ENCODE measurements at regions not wholly inside any gene's neighbourhood (a gene's known extent, or its start where the extent isn't known, plus 50 kb on each side); places are given as distances from the start of the nearest gene placed in this dataset.

DNA sequence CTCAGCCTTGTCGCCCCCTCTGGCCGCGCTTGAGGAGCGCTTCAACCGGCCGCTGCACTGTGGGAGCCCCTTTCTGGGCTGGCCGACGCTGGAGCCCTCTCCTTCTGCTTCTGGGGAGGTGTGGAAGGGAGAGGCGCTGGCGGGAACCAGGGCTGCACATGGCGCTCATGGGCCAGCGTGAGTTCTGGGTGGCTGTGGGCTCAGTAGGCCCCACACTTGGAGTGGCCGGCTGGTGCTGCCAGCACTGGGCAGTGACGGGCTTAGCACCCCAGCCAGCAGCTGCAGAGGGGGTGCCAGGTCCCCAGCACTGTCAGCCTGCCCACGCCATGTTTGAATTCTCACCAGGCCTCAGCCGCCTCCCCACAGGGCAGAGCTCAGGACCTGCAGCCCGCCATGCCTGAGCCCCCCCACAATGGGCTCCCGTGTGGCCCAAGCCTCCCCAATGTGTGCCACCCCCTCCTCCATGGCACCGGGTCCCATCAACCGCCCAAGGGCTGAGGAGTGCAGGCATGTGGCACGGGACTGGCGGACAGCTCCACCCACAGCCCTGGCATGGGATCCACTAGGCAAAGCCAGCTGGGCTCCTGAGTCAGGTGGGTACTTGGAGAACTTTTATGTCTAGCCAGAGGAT is 615.2 kb downstream of the TRIML1 start:
- no peaks in the 10 kb centered on the region for H3K4me1 Mint-ChIP-seq (ENCODE audit: low read depth, unreplicated experiment)
- no peak for DNase-seq
- H3K27ac Mint-ChIP-seq (ENCODE audit: unreplicated experiment), result no peak overlapping the region
- no peak overlapping the region for H3K4me3 Mint-ChIP-seq (ENCODE audit: unreplicated experiment)
- TF ChIP-seq, protein P1, sequence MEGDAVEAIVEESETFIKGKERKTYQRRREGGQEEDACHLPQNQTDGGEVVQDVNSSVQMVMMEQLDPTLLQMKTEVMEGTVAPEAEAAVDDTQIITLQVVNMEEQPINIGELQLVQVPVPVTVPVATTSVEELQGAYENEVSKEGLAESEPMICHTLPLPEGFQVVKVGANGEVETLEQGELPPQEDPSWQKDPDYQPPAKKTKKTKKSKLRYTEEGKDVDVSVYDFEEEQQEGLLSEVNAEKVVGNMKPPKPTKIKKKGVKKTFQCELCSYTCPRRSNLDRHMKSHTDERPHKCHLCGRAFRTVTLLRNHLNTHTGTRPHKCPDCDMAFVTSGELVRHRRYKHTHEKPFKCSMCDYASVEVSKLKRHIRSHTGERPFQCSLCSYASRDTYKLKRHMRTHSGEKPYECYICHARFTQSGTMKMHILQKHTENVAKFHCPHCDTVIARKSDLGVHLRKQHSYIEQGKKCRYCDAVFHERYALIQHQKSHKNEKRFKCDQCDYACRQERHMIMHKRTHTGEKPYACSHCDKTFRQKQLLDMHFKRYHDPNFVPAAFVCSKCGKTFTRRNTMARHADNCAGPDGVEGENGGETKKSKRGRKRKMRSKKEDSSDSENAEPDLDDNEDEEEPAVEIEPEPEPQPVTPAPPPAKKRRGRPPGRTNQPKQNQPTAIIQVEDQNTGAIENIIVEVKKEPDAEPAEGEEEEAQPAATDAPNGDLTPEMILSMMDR (IDR thresholded peaks at IDR 0.05; ENCODE audit: partially characterized antibody, unreplicated experiment), result no peak
- no peaks in the 10 kb centered on the region for H3K36me3 Mint-ChIP-seq (ENCODE audit: unreplicated experiment)
- H3K9me3 Mint-ChIP-seq (ENCODE audit: unreplicated experiment), result no peaks in the 10 kb centered on the region
- no peaks in the 10 kb centered on the region for H3K27me3 Mint-ChIP-seq (ENCODE audit: unreplicated experiment)

DNA sequence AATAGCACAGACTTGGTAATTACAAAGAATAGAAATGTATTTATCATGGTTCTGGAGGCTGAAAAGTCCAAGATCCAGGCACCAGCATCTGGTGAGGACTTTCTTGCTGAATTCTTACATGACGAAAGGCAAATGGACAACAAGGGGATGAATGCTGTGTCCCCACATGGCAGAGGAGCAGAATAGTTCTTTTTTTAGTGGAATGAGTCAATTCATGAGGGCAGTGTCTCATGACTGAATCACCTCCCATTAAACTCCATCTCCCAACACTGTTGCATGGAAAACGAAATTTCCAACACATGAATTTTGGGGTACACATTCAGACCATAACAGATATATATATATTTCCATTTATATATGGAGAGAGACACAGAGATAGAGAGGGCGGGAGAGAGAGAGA is 628.3 kb downstream of the TRIML1 start:
- TF ChIP-seq, protein P1 (IDR thresholded peaks at IDR 0.05; ENCODE audit: partially characterized antibody, unreplicated experiment), result no peak
- Mint-ChIP-seq H3K36me3 (ENCODE audit: unreplicated experiment) (no peaks in the 10 kb centered on the region), H3K9me3 (ENCODE audit: unreplicated experiment) (peaks cover 2% of the 10 kb centered on the region), H3K4me1 (ENCODE audit: low read depth, unreplicated experiment) (no peaks in the 10 kb centered on the region), H3K4me3 (ENCODE audit: unreplicated experiment) (no peak overlapping the region), H3K27me3 (ENCODE audit: unreplicated experiment) (no peaks in the 10 kb centered on the region), H3K27ac (ENCODE audit: unreplicated experiment) (no peak overlapping the region)
- DNase-seq, result no peak

DNA sequence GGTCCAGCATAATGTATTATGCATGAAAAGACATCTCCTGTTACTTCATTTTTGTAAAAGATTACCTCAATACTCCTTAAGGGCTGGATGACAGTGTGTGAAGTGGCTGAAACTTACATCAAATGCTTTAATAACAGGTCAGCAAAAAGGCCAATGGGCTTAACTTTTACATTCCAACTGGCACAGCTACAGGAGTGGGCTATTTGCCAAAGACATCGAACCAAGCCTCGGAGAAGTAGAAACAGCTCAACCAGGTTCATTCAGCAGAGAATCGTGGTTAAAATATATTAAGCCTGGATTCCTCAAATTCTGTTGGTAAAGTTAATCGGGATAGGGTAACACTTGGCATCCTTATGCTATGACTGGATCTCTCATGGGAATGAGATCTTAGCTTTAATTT is 639.7 kb downstream of the TRIML1 start:
- Mint-ChIP-seq H3K27me3 (ENCODE audit: unreplicated experiment) (peaks cover 3% of the 10 kb centered on the region), H3K27ac (ENCODE audit: unreplicated experiment) (no peak overlapping the region)
- no peak for DNase-seq

DNA sequence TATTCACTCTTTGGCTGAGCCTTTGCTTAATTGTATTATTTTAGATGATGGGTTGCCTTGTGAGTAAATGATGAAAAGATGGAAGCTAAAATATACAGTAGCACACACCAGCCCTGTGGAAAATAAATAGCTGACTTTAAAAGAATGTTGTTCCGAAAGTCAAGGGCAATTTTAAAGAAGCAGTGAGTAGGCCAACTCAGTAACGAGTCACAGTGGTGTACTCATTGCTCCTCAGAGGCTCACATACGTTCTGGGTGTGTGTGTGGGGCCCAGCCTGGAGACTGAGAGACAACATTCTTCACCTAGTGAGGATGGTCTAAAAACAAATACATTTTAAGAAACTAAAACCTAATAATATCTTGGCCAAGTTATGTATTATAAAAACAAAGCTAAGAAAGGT is 640.3 kb downstream of the TRIML1 start:
- no peak overlapping the region for H3K27ac Mint-ChIP-seq (ENCODE audit: unreplicated experiment)
- H3K9me3 Mint-ChIP-seq (ENCODE audit: unreplicated experiment), result peaks cover 3% of the 10 kb centered on the region
- H3K36me3 Mint-ChIP-seq (ENCODE audit: unreplicated experiment), result no peaks in the 10 kb centered on the region
- peaks cover 19% of the 10 kb centered on the region for H3K4me1 Mint-ChIP-seq (ENCODE audit: low read depth, unreplicated experiment)
- TF ChIP-seq, protein P1 (IDR thresholded peaks at IDR 0.05; ENCODE audit: partially characterized antibody, unreplicated experiment), result no peak
- peaks cover 4% of the 10 kb centered on the region for H3K27me3 Mint-ChIP-seq (ENCODE audit: unreplicated experiment)
- H3K4me3 Mint-ChIP-seq (ENCODE audit: unreplicated experiment), result no peak overlapping the region
- DNase-seq, result no peak

More for the DNA sequence above, 639.7 kb downstream of the TRIML1 start:
- H3K4me3 Mint-ChIP-seq (ENCODE audit: unreplicated experiment), result no peak overlapping the region
- H3K9me3 Mint-ChIP-seq (ENCODE audit: unreplicated experiment), result peaks cover 3% of the 10 kb centered on the region
- peaks cover 16% of the 10 kb centered on the region for H3K4me1 Mint-ChIP-seq (ENCODE audit: low read depth, unreplicated experiment)
- no peaks in the 10 kb centered on the region for H3K36me3 Mint-ChIP-seq (ENCODE audit: unreplicated experiment)
- TF ChIP-seq, protein P1 (IDR thresholded peaks at IDR 0.05; ENCODE audit: partially characterized antibody, unreplicated experiment), result no peak

DNA sequence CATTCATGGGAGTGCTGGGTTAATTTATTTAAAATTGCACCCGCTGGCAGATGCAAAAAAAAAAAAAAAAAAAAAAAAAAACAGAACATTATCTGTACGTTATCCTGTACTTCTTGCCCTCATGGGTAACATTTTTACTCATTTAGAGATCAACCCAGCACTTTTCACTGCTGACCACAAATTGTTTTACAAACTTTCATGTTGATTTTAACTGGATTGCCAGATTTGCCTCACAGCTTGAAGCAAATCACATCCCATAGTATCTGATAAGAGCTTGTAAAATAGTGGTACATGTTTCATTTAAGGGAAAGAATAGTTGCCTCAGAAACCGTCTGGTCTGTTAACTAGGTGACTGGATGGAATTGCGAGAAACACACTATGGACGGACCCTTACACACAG is 640.8 kb downstream of the TRIML1 start:
- Mint-ChIP-seq H3K27me3 (ENCODE audit: unreplicated experiment) (peaks cover 4% of the 10 kb centered on the region), H3K36me3 (ENCODE audit: unreplicated experiment) (no peaks in the 10 kb centered on the region), H3K9me3 (ENCODE audit: unreplicated experiment) (peaks cover 3% of the 10 kb centered on the region), H3K4me3 (ENCODE audit: unreplicated experiment) (no peak overlapping the region), H3K27ac (ENCODE audit: unreplicated experiment) (no peak overlapping the region), H3K4me1 (ENCODE audit: low read depth, unreplicated experiment) (peaks cover 22% of the 10 kb centered on the region)
- TF ChIP-seq, protein P1 (IDR thresholded peaks at IDR 0.05; ENCODE audit: partially characterized antibody, unreplicated experiment), result no peak
- no peak for DNase-seq

Measured in glutamatergic neuron (in vitro differentiated cells).